HG03103 (cell line): ENCODE measurements at regions not wholly inside any gene's neighbourhood (a gene's known extent, or its start where the extent isn't known, plus 50 kb on each side); places are given as distances from the start of the nearest gene placed in this dataset.
"Not testable (repeated sequence)": the region's sequence is repeated elsewhere in the genome, so short reads cannot be mapped to it uniquely, and the experiment has no call there.

Experiments used
- ATAC-seq: cut with Tn5 transposase; IDR thresholded peaks from one replicate; pipeline ENCODE4 v1.9.1; 2021; ENCODE audit warnings: low read depth; ENCODE audit not compliant: unreplicated experiment

GRCh38 chr3:34890247-34890646 lies 749.1 kb upstream of the ARPP21 start:
- no peak for ATAC-seq

- ATAC-seq, result no peak
Observed at GRCh38 chr3:34891941-34892340, 747.4 kb upstream of the ARPP21 start.

- ATAC-seq, result no peak
Observed at GRCh38 chr3:34895841-34896240, 743.5 kb upstream of the ARPP21 start.

- ATAC-seq, result not testable (repeated sequence)
Observed at GRCh38 chr3:34909679-34910078, 729.6 kb upstream of the ARPP21 start.

- no peak for ATAC-seq
Observed at GRCh38 chr3:34919025-34919424, 720.3 kb upstream of the ARPP21 start.

- ATAC-seq, result no peak
Observed at GRCh38 chr3:34920806-34921205, 718.5 kb upstream of the ARPP21 start.

GRCh38 chr3:34924961-34925360 lies 714.4 kb upstream of the ARPP21 start:
- ATAC-seq, result no peak

- ATAC-seq, result no peak
Observed at GRCh38 chr3:34925851-34926250, 713.5 kb upstream of the ARPP21 start.

- no peak for ATAC-seq
Observed at GRCh38 chr3:34929036-34929435, 710.3 kb upstream of the ARPP21 start.

GRCh38 chr3:34934660-34935059 lies 704.7 kb upstream of the ARPP21 start:
- no peak for ATAC-seq

GRCh38 chr3:34938784-34939183 lies 700.5 kb upstream of the ARPP21 start:
- ATAC-seq, result no peak

GRCh38 chr3:34942256-34942655 lies 697.1 kb upstream of the ARPP21 start:
- ATAC-seq, result no peak

- ATAC-seq, result no peak
Observed at GRCh38 chr3:34947834-34948233, 691.5 kb upstream of the ARPP21 start.

GRCh38 chr3:34948517-34948916 lies 690.8 kb upstream of the ARPP21 start:
- ATAC-seq, result no peak

- no peak for ATAC-seq
Observed at GRCh38 chr3:34955680-34956079, 683.6 kb upstream of the ARPP21 start.

GRCh38 chr3:34956511-34956910 lies 682.8 kb upstream of the ARPP21 start:
- no peak for ATAC-seq

GRCh38 chr3:34957677-34958076 lies 681.6 kb upstream of the ARPP21 start:
- ATAC-seq, result no peak

GRCh38 chr3:34969513-34969912 lies 669.8 kb upstream of the ARPP21 start:
- ATAC-seq, result no peak

- ATAC-seq, result no peak
Observed at GRCh38 chr3:34972481-34972880, 666.8 kb upstream of the ARPP21 start.

GRCh38 chr3:34973586-34973985 lies 665.7 kb upstream of the ARPP21 start:
- no peak for ATAC-seq

GRCh38 chr3:34983631-34984030 lies 655.7 kb upstream of the ARPP21 start:
- ATAC-seq, result no peak

- no peak for ATAC-seq
Observed at GRCh38 chr3:34988296-34988695, 651.0 kb upstream of the ARPP21 start.

GRCh38 chr3:34995796-34996430 lies 643.4 kb upstream of the ARPP21 start:
- no peak for ATAC-seq
